Aorta (tissue), 5 donors: ENCODE measurements at regions not wholly inside any gene's neighbourhood (a gene's known extent, or its start where the extent isn't known, plus 50 kb on each side); places are given as distances from the start of the nearest gene placed in this dataset.

Experiments used
- ATAC-seq: fragments of 200-7000 bp; cut with Tn5 transposase; one replicate; pipeline ENCODE4 v1.9.1; 2022; ENCODE audit warnings: moderate library complexity; ENCODE audit not compliant: low FRiP score
- DNase-seq, 2 donors: peaks; one replicate each; pipeline ENCODE4 v3.0.0-alpha.2; 2020
- H3K27ac ChIP-seq, 2 donors: one replicate each; pipeline ENCODE4 v1.5.1; 2013; ENCODE audit warnings: low read length in 2 of 2, mild to moderate bottlenecking in 2 of 2, moderate library complexity in 2 of 2, control low read depth in 1 of 2, inconsistent platforms in 1 of 2, low read depth in 1 of 2
- H3K27me3 ChIP-seq, 2 donors: one replicate each; pipeline ENCODE4 v1.6.1; 2013; ENCODE audit warnings: control low read depth in 1 of 2, low read length in 1 of 2, mild to moderate bottlenecking in 1 of 2, moderate library complexity in 1 of 2; ENCODE audit not compliant: insufficient read depth in 2 of 2, control insufficient read depth in 1 of 2
- H3K36me3 ChIP-seq, 2 donors: one replicate each; pipeline ENCODE4 v1.6.1; 2013; ENCODE audit warnings: control low read depth in 1 of 2, low read length in 1 of 2, mild to moderate bottlenecking in 1 of 2; ENCODE audit not compliant: insufficient read depth in 2 of 2, control insufficient read depth in 1 of 2
- H3K4me1 ChIP-seq, 2 donors: one replicate each; pipeline ENCODE4 v1.6.1; 2013; ENCODE audit warnings: low read length in 2 of 2, control low read depth in 1 of 2, mild to moderate bottlenecking in 1 of 2, moderate library complexity in 1 of 2; ENCODE audit not compliant: insufficient read depth in 2 of 2, control insufficient read depth in 1 of 2
- H3K4me3 ChIP-seq, 2 donors: one replicate each; pipeline ENCODE4 v1.5.1; 2013; ENCODE audit warnings: low read length in 2 of 2, control low read depth in 1 of 2, mild to moderate bottlenecking in 1 of 2
- H3K9me3 ChIP-seq: one replicate; pipeline ENCODE4 v1.6.1; 2013; ENCODE audit warnings: mild to moderate bottlenecking, low read length; ENCODE audit not compliant: control insufficient read depth
- WGBS, 2 donors: extraction: QIAGEN DNeasy Blood & Tissue Kit; methylation state at CpG; one replicate each; pipeline ENCODE4 v1.1.7; 2013; 5-methylcytosine and 5-hydroxymethylcytosine counted together
- intact Hi-C, 2 donors: fragments of 100-400 bp; cut with DNase I; formaldehyde crosslinking; loops; one replicate each; pipeline versions ENCODE4 v1.14.2 to v1.15.0; 2022
- donor health status: healthy with polysubstance abuse.
- donor health status: Bipolar disorder and iron deficiency.
- donor health status: DM: no; HTN: no; CAD: no.
- donor health status: DM: no; HTN: no; CAD: no.
- donor health status: DM: yes; HTN: yes; CAD: no.

DNA sequence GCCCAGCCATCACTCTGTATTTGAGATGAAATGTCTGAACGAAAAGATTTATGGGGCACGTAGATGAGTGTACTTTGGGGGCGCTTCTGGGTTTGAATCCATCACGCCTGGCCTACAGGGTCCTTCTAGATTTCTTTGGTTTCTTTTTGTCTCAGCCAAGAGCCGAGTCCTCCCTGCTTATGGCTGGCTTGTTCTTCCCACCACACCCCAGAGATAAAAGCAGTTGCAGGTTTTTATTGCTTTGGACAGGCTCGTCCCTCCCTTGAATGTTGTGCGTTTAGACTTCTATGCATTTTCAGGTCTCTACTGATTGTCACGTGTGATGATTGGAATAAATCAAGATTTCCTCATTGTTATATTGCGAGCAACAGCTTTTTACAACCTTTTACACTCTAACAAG lies 104.8 kb upstream of the CHRNA7 start:
- Histone ChIP-seq H3K4me1 (no peaks in the 10 kb centered on the region), H3K27ac (no peak overlapping the region), H3K27me3 (no peaks in the 10 kb centered on the region), H3K9me3 (peaks cover 4% of the 10 kb centered on the region), H3K36me3 (no peaks in the 10 kb centered on the region), H3K4me3 (no peak overlapping the region)
- WGBS, 2 donors = 78 to 82% methylated on average over 9 of the region's 9 CpGs
- no peak for ATAC-seq
- intact Hi-C loops = no loop called here
- DNase-seq = no peak

DNA sequence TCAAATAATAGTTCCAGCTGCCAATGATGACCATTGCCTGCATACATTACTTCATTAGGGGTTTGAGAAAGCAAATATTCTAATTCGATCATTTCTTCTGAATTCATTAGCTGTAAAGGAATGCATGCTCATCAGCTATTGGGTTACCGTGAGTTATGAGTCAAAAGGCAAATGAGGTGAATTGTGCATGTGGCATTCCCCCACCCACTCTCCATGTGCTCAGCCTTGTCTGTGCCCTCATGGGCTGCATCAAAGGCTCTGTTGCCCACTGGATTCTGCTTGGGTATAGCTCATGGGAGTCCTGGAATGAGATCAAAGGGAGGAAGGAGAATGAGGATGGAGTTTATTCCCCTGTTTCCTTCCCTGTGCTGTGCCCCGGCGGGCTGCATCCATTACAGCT lies 99.3 kb upstream of the CHRNA7 start:
- H3K4me1 ChIP-seq = no peaks in the 10 kb centered on the region
- no peak overlapping the region for H3K27ac ChIP-seq
- peaks cover 0 to 3% of the 10 kb centered on the region in 2 donors for H3K27me3 ChIP-seq
- intact Hi-C loops = no loop called here
- no peak overlapping the region for H3K4me3 ChIP-seq
- no peaks in the 10 kb centered on the region for H3K36me3 ChIP-seq
- no peak for ATAC-seq
- peaks cover 2% of the 10 kb centered on the region for H3K9me3 ChIP-seq
- WGBS, 2 donors = 87 to 93% methylated on average over 4 of the region's 4 CpGs
- no peak for DNase-seq

DNA sequence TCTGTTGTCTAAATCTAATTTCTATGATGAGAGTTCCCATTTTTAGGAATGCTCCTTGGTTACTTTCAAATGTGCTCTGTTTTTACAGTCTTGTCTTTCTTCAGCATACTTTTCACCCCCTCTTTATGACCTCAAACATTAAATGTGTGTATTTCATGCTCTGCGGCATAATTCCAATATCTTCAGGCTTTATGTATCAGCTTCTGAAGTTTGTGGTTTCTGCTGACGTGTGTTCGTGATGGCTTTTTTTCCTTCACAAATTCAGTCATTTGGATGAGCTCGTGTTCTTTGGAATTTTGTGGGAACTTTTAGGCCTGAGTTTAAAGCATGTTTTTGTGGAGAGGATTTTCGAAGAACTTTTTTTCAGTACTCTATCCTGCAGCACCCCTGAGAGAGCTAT lies 97.7 kb upstream of the CHRNA7 start:
- Histone ChIP-seq H3K27ac (no peak overlapping the region), H3K9me3 (peaks cover 4% of the 10 kb centered on the region), H3K4me3 (no peak overlapping the region), H3K36me3 (no peaks in the 10 kb centered on the region), H3K27me3 (peaks cover 0 to 4% of the 10 kb centered on the region in 2 donors), H3K4me1 (no peaks in the 10 kb centered on the region)
- ATAC-seq (no peak), DNase-seq (no peak)
- intact Hi-C loops = no loop called here
- 64 to 79% methylated on average over 5 of the region's 5 CpGs for WGBS, 2 donors

DNA sequence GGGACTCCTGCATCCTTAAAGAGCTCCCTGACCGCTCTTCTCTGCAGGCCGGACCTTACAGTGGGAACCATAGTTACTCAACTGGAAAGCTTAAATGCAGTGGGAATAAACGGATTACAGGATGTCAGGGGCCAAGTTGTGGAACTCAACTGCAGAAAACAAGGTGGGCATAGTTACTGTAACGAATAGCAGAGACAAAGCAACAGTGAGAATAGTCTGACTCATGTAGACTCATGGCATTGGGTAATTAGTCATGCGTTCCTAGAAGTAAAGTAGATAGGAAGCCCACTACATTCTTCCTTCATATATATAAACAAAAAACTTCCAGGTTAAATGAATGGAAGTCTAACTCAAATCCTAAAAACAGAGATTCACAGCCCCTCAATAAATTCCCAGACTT lies 95.5 kb upstream of the CHRNA7 start:
- H3K4me3 ChIP-seq = no peak overlapping the region
- ATAC-seq = no peak
- no peak overlapping the region for H3K27ac ChIP-seq
- no peak for DNase-seq
- no peaks in the 10 kb centered on the region for H3K4me1 ChIP-seq
- peaks cover 4% of the 10 kb centered on the region for H3K9me3 ChIP-seq
- peaks cover 0 to 4% of the 10 kb centered on the region in 2 donors for H3K27me3 ChIP-seq
- no peaks in the 10 kb centered on the region for H3K36me3 ChIP-seq
- WGBS, 2 donors = 59 to 66% methylated on average over 5 of the region's 5 CpGs
- intact Hi-C loops = no loop called here

DNA sequence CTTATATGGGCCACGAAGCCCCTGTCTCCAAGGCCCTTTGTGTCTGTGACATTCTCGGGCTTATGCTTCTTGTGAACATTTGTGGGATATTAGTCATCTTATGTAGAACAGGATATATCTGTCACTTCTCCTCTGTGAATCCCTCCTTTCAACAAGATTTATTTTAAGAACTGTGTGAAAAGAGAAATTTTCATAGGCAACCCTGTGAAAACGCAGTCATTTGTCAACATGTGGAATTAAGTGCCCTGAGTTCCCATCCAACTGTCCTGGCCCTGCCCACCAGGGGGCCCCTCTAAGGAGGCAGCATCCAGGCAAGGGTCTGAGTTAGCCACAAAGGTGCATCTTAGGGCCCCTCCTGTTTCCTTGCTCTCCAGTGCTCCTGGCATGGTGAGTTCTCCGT lies 76.8 kb upstream of the CHRNA7 start:
- peaks cover 0 to 1% of the 10 kb centered on the region in 2 donors for H3K27me3 ChIP-seq
- H3K4me1 ChIP-seq = no peaks in the 10 kb centered on the region
- H3K9me3 ChIP-seq = peaks cover 10% of the 10 kb centered on the region
- no peak overlapping the region for H3K4me3 ChIP-seq
- ATAC-seq (no peak), DNase-seq (no peak)
- intact Hi-C loops = no loop called here
- WGBS, 2 donors = 15 to 35% methylated on average over 4 of the region's 4 CpGs
- H3K27ac ChIP-seq = no peak overlapping the region
- no peaks in the 10 kb centered on the region for H3K36me3 ChIP-seq

DNA sequence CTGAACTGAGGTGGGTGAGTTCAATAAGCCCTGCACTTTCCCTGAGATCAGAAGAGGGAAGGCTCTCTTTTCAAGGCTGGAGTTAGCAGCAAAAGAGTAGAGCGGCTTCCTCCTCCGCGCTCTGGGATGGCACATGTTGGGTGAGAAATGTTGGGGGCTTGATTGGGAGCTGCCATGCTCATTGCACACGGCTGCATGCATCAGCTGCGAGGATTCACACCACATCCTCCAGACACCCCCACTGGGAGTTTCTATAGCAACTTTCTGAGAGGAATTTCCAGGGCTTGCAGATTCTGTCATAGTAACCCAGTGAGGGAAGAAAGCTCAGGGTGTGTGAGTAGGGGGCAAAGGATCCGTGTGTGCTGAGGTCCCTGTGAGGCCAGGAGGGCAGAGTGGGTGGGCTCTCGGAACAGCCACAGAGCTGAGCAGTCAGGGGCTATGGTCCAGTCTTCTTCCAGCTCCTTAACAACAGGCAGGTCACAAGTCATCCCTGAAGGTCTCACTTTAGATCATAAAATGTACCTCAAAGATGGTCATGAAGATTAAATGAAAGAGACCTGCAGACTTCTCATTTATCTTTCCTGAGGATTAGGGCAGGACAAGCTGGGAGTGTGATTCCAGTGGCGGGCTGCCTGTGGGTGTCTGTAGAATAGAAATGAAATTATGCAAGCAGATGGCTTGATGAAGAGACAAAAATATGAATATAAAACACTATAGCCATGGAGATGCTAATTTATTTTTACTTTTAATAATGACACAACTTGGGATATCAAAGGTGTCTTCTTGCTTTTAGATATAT lies 75.7 kb upstream of the CHRNA7 start:
- Histone ChIP-seq H3K36me3 (no peaks in the 10 kb centered on the region), H3K27ac (no peak overlapping the region), H3K4me3 (no peak overlapping the region), H3K4me1 (no peaks in the 10 kb centered on the region), H3K27me3 (peaks cover 0 to 1% of the 10 kb centered on the region in 2 donors), H3K9me3 (peaks cover 10% of the 10 kb centered on the region)
- ATAC-seq (no peak), DNase-seq (no peak)
- intact Hi-C loops = no loop called here
- 58 to 63% methylated on average over 8 of the region's 8 CpGs for WGBS, 2 donors

DNA sequence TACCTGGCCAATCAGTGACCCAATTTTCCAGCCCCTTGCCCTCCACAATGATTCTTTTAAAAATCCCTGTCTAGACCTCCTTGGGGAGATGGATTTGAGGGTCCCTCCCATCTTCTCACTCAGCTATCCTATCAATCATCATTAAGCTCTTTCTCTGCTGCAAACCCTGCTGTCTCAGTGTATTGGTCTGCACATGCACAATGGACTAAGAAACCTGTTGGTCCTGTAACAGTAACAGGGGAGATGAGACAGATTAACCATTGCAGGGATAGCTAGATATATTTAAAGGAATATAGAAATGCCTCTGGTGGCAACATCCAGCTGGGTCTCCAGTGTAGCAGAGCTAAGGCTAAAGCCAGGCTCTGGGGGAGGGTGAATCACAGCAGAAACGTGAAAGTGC lies 74.6 kb upstream of the CHRNA7 start:
- ATAC-seq = no peak
- Histone ChIP-seq H3K27ac (no peak overlapping the region), H3K9me3 (peaks cover 12% of the 10 kb centered on the region), H3K4me1 (no peaks in the 10 kb centered on the region), H3K36me3 (no peaks in the 10 kb centered on the region), H3K4me3 (no peak overlapping the region), H3K27me3 (peaks cover 0 to 1% of the 10 kb centered on the region in 2 donors)
- no peak for DNase-seq
- 43 to 50% methylated on average over 1 of the region's 1 CpG for WGBS, 2 donors
- intact Hi-C loops = no loop called here

DNA sequence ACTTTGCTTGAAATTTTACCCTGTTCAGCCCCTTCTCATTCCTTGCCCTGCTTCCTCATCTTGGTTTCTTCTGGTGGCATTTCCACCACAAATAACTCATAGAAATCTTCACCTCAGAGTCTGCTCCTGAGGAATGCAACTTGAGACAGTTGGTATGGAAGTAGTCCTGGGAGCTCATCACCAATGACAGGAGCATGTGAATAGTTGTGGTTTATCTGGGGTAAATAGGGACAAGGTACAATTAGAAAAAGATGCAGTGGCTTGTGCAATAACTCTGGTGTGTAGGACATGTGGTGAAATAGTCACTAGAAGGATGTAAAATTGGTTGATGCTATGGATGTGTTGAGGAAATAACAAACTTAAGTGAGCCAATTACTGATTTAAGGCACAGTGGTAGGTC lies 72.7 kb upstream of the CHRNA7 start:
- DNase-seq (no peak), ATAC-seq (no peak)
- Histone ChIP-seq H3K27me3 (no peaks in the 10 kb centered on the region), H3K27ac (no peak overlapping the region), H3K9me3 (peaks cover 13% of the 10 kb centered on the region), H3K4me1 (no peaks in the 10 kb centered on the region), H3K36me3 (no peaks in the 10 kb centered on the region), H3K4me3 (no peak overlapping the region)
- intact Hi-C loops = no loop called here

DNA sequence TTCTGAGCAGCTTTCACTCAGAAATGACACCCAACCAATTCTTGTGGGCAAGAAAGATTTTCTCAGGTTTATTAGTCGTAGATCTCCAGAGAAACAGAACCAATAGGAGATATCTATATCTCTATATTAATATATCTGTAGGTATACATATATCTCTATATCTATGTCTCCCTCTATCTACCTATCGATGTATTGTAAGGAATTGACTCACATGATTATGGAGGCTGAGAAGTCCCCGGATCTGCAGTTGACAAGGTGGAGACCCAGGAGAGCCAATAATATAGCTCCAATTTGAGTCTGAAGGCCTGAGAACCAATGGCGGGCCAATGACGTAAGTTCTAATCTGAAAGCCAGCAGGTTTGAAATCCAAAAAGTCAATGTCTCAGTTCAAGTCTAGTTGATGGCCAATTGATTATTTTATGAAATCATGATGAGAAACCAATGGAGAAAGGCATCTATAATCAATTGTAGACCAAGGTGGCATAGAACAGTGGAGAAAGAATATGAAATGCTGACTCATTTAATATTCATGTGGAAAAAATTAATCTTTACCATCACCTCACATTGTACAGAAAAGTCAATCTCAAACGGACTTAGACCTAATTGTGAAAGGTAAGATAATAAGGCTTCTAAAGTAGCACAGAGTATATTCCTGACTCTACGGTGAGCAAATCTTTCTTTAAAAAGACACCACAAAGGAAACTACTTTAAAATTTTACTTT lies 65.6 kb upstream of the CHRNA7 start:
- H3K9me3 ChIP-seq = peaks cover 3% of the 10 kb centered on the region
- no peaks in the 10 kb centered on the region for H3K36me3 ChIP-seq
- 88 to 91% methylated on average over 7 of the region's 7 CpGs for WGBS, 2 donors
- intact Hi-C loops = no loop called here
- DNase-seq (no peak), ATAC-seq (no peak)
- no peak overlapping the region for H3K27ac ChIP-seq
- no peaks in the 10 kb centered on the region for H3K27me3 ChIP-seq
- H3K4me1 ChIP-seq = no peaks in the 10 kb centered on the region
- no peak overlapping the region for H3K4me3 ChIP-seq
